Activated CD8-positive, alpha-beta T cell treated with anti-CD3 and anti-CD28 coated beads for 36 hours (primary cell): ENCODE measurements at regions not wholly inside any gene's neighbourhood (a gene's known extent, or its start where the extent isn't known, plus 50 kb on each side); places are given as distances from the start of the nearest gene placed in this dataset.

Source experiments
- ATAC-seq: fragments of 200-7000 bp; cut with Tn5 transposase; one replicate; pipeline ENCODE4 v1.10.0; 2021; ENCODE audit warnings: mild to moderate bottlenecking, moderate library complexity
- CTCF ChIA-PET: fragments of 350-600 bp; sonication (Branson Sonifier 250); formaldehyde crosslinking; loops from one replicate; lab custom pipeline; 2021; ENCODE audit warnings: antibody characterized with exemption; lab: Charles Lee
- POLR2A ChIA-PET: fragments of 350-600 bp; sonication (Branson Sonifier 250); formaldehyde crosslinking; loops from one replicate; lab custom pipeline; 2021; ENCODE audit warnings: antibody characterized with exemption; lab: Charles Lee
- DNase-seq: peaks from one replicate; pipeline ENCODE4 v3.0.0-alpha.2; 2020
- H3K27ac Mint-ChIP-seq: one replicate; pipeline ENCODE4 v1.8.0; 2021; ENCODE audit warnings: mild to moderate bottlenecking, mixed read lengths
- H3K27me3 Mint-ChIP-seq: one replicate; pipeline ENCODE4 v1.8.0; 2021; ENCODE audit warnings: mixed read lengths
- H3K36me3 Mint-ChIP-seq: one replicate; pipeline ENCODE4 v1.8.0; 2021; ENCODE audit warnings: low read depth, mixed read lengths
- H3K4me1 Mint-ChIP-seq: one replicate; pipeline ENCODE4 v1.8.0; 2021; ENCODE audit warnings: low read depth, mixed read lengths
- H3K4me3 Mint-ChIP-seq: one replicate; pipeline ENCODE4 v1.8.0; 2021; ENCODE audit warnings: mild to moderate bottlenecking, moderate library complexity, mixed read lengths
- H3K9me3 Mint-ChIP-seq: one replicate; pipeline ENCODE4 v1.8.0; 2021; ENCODE audit warnings: mixed read lengths
- CTCF ChIP-seq: fragments of 200-600 bp; IDR thresholded peaks from one replicate; pipeline ENCODE4 v1.8.0; 2022; ENCODE audit warnings: antibody characterized with exemption, mild to moderate bottlenecking
- intact Hi-C: fragments of 100-400 bp; cut with micrococcal nuclease; formaldehyde crosslinking; loops from one replicate; pipeline ENCODE4 v1.10.0; 2022

DNA sequence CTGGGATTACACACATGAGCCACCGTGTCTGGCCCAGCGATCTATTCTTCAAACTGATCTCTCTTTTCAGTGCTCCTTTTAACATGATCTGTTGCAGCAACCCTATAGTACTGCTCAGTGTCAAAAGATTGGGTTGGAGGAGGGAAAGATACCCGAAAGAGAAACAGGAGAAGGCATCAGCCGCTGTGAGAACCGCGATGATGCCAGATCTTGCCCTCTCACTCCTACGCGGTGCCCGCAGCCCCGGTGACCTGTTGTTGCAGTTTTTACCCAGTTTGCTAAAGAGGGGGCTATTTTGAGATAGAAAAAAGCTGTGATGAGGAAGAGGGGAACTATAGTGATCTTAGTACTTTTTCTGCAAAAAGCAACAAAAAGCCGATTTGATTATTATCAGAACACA lies 335.5 kb downstream of the KCNS3 start:
- TF ChIP-seq CTCF: no peak
- DNase-seq: no peak
- CTCF ChIA-PET: no interaction called here
- Mint-ChIP-seq H3K27me3 (no peaks in the 10 kb centered on the region), H3K4me3 (no peak overlapping the region), H3K4me1 (no peaks in the 10 kb centered on the region), H3K9me3 (no peaks in the 10 kb centered on the region), H3K36me3 (no peaks in the 10 kb centered on the region), H3K27ac (no peak overlapping the region)
- POLR2A ChIA-PET: no interaction called here
- intact Hi-C loops: no loop called here
- ATAC-seq: no peak

DNA sequence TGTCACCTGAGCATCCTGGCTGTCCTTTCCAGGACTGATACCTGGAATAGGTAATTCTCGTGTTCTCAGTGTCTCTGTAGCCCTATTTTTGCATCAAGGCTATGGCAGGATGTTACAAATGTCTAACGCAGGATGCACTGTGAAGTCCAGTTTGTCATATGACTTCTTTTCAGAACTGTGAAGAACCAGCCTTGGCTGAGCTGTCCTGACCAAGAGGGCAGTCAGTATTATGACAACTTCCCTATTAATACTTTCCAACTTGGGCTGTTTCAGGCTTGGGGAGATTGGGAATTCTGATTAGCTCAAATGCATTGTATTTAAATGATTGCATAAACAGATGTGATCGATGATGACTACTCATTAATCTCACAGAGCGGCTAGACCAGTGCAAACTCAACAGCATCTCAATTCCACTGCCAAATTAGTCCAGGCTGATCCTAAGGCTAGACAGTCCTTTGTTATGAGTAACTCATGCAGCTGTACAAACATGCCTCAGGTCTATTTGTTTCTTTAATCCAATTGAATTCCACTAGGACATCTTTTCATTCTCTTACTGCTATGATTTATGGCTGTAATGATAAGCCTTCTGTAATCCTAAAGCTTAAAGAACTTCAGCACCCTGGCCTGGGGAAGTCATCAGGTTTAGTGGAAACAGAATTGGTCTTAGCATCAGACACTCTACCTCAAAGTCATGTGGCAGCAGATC lies 331.6 kb downstream of the KCNS3 start:
- H3K27ac Mint-ChIP-seq: no peak overlapping the region
- no peaks in the 10 kb centered on the region for H3K36me3 Mint-ChIP-seq
- no peak for ATAC-seq
- H3K27me3 Mint-ChIP-seq: peaks cover 2% of the 10 kb centered on the region
- intact Hi-C loops: no loop called here
- H3K4me3 Mint-ChIP-seq: no peak overlapping the region
- no peak for TF ChIP-seq CTCF
- no peak for DNase-seq
- no peaks in the 10 kb centered on the region for H3K9me3 Mint-ChIP-seq
- CTCF ChIA-PET: no interaction called here
- POLR2A ChIA-PET: no interaction called here
- H3K4me1 Mint-ChIP-seq: no peaks in the 10 kb centered on the region

GRCh38 chr2:18208956-18209355 lies 330.5 kb downstream of the KCNS3 start:
- peaks cover 2% of the 10 kb centered on the region for H3K27me3 Mint-ChIP-seq
- H3K9me3 Mint-ChIP-seq: no peaks in the 10 kb centered on the region
- H3K4me1 Mint-ChIP-seq: no peaks in the 10 kb centered on the region
- no peaks in the 10 kb centered on the region for H3K36me3 Mint-ChIP-seq
- DNase-seq: no peak
- no peak overlapping the region for H3K4me3 Mint-ChIP-seq
- CTCF ChIA-PET: no interaction called here
- TF ChIP-seq CTCF: no peak
- ATAC-seq: no peak
- H3K27ac Mint-ChIP-seq: no peak overlapping the region
- intact Hi-C loops: no loop called here
- POLR2A ChIA-PET: no interaction called here

GRCh38 chr2:18200771-18201170 lies 322.3 kb downstream of the KCNS3 start:
- POLR2A ChIA-PET: no interaction called here
- CTCF ChIA-PET: no interaction called here
- no peaks in the 10 kb centered on the region for H3K4me1 Mint-ChIP-seq

More at GRCh38 chr2:18200771-18201170, 322.3 kb downstream of the KCNS3 start:
- peaks cover 9% of the 10 kb centered on the region for H3K27me3 Mint-ChIP-seq
- ATAC-seq: no peak
- no peaks in the 10 kb centered on the region for H3K36me3 Mint-ChIP-seq
- TF ChIP-seq CTCF: no peak
- no peak for DNase-seq
- no peak overlapping the region for H3K27ac Mint-ChIP-seq
- intact Hi-C loops: no loop called here
- no peaks in the 10 kb centered on the region for H3K9me3 Mint-ChIP-seq
- no peak overlapping the region for H3K4me3 Mint-ChIP-seq
